GM21447 (cell line): ENCODE measurements at regions not wholly inside any gene's neighbourhood (a gene's known extent, or its start where the extent isn't known, plus 50 kb on each side); places are given as distances from the start of the nearest gene placed in this dataset.

Experiments used
- ATAC-seq: cut with Tn5 transposase; IDR thresholded peaks from one replicate; pipeline ENCODE4 v1.9.1; 2021; ENCODE audit not compliant: unreplicated experiment

- no peak for ATAC-seq
Observed at GRCh38 chr4:37740546-37740945, 54.4 kb upstream of the RELL1 start.

DNA sequence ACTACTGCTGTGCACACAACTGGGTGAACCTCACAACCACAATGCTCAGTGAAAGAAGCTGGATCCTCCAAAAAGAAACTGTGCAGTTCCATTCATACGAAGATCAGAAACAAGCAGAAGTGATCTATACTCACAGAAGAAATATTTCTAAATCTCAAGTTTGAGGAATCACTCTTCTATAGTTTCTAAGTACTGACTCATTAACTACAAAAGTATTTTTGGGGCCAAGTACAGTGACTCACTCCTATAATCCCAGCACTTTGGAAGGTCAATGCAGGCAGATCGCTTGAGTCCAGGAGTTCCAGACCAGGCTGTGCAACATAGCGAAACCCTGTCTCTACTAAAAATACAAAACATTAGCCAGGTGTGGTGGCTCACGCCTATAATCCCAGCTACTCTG, 51.3 kb upstream of the RELL1 start:
- no peak for ATAC-seq
